Activated CD4-positive, alpha-beta T cell treated with anti-CD3 and anti-CD28 coated beads, Interleukin-2, amount 10 ng/mL, durations not matched to agents 24 days and 14 days (primary cell): ENCODE measurements at regions not wholly inside any gene's neighbourhood (a gene's known extent, or its start where the extent isn't known, plus 50 kb on each side); places are given as distances from the start of the nearest gene placed in this dataset.

Experiments
- DNase-seq: peaks from one replicate; pipeline ENCODE4 v3.0.0; 2022
- H3K27ac Mint-ChIP-seq: one replicate; pipeline ENCODE4 v1.8.0; 2022; ENCODE audit warnings: mild to moderate bottlenecking, mixed read lengths
- H3K27me3 Mint-ChIP-seq: one replicate; pipeline ENCODE4 v1.8.0; 2022; ENCODE audit warnings: mixed read lengths
- H3K36me3 Mint-ChIP-seq: one replicate; pipeline ENCODE4 v1.8.0; 2022; ENCODE audit warnings: low read depth, mild to moderate bottlenecking, mixed read lengths
- H3K4me1 Mint-ChIP-seq: one replicate; pipeline ENCODE4 v1.8.0; 2021; ENCODE audit warnings: mixed read lengths
- H3K4me3 Mint-ChIP-seq: one replicate; pipeline ENCODE4 v1.8.0; 2022; ENCODE audit warnings: mild to moderate bottlenecking, moderate library complexity, mixed read lengths
- H3K9me3 Mint-ChIP-seq: one replicate; pipeline ENCODE4 v1.8.0; 2021; ENCODE audit warnings: mixed read lengths
- intact Hi-C: fragments of 100-400 bp; cut with micrococcal nuclease; formaldehyde crosslinking; loops from one replicate; pipeline ENCODE4 v1.15.1; 2023

DNA sequence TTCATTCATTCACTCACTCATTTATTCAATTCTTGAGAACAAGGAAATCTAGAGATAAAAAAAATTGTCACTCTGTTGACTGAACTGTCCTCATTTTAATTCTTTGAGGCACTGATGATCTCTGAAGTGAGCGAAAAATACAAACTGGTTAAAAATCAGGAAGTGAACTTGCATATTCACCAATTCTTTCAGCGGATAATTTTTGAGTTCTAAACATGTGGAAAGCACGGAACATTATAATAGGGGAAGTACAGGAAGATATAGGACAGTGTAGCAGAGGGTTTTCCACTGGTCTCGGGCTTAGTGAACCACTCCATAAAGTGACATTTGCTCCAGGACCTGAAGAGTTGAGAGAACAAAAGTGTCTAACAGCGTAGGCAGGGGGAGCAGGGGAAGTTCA, 169.5 kb downstream of the TLR4 start:
- intact Hi-C loops = no loop called here
- DNase-seq = no peak
- Mint-ChIP-seq H3K27ac (no peak overlapping the region), H3K4me3 (no peak overlapping the region), H3K4me1 (no peaks in the 10 kb centered on the region), H3K27me3 (peaks cover 3% of the 10 kb centered on the region), H3K36me3 (no peaks in the 10 kb centered on the region), H3K9me3 (no peaks in the 10 kb centered on the region)

DNA sequence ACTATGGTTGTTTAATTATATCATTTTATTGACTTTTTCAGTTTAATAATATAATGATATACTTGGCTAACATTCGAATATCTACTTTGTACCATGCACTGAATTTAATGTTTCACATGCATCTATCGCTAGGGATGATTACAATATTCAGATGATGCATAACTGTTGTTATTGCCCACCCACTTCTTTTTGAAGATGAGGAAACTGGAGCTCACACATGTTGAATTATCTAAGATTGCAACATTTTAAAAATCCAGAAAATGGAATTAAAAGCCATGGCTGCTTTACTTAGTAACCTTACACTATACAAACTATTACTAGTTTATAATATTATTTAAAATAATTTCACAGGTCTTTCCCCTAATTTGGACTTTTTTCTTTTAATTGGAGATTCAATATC, 171.7 kb downstream of the TLR4 start:
- DNase-seq = no peak
- no peak overlapping the region for H3K27ac Mint-ChIP-seq
- intact Hi-C loops = no loop called here
- H3K4me3 Mint-ChIP-seq = no peak overlapping the region
- H3K9me3 Mint-ChIP-seq = no peaks in the 10 kb centered on the region
- no peaks in the 10 kb centered on the region for H3K4me1 Mint-ChIP-seq
- H3K36me3 Mint-ChIP-seq = no peaks in the 10 kb centered on the region
- peaks cover 3% of the 10 kb centered on the region for H3K27me3 Mint-ChIP-seq

DNA sequence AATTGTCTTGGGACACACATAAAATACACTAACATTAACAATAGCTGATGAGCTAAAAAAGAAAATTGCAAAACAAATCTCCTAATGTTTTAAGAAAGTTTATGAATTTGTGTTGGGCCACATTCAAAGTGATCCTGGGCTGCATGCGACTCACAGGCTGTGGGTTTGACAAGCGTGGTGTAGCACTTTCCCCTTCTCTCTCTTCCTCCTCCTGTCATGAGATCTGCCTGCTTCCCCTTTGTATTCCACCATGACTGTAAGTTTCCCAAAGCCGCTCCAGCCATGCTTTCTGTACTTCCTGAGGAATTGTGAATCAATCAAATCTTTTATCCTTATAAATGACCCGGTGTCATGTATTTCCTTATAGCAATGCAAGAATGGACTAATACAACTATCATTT, 178.0 kb downstream of the TLR4 start:
- DNase-seq = no peak
- intact Hi-C loops = no loop called here
- Mint-ChIP-seq H3K27ac (no peak overlapping the region), H3K27me3 (peaks cover 3% of the 10 kb centered on the region), H3K4me1 (no peaks in the 10 kb centered on the region), H3K9me3 (no peaks in the 10 kb centered on the region), H3K4me3 (no peak overlapping the region), H3K36me3 (no peaks in the 10 kb centered on the region)

DNA sequence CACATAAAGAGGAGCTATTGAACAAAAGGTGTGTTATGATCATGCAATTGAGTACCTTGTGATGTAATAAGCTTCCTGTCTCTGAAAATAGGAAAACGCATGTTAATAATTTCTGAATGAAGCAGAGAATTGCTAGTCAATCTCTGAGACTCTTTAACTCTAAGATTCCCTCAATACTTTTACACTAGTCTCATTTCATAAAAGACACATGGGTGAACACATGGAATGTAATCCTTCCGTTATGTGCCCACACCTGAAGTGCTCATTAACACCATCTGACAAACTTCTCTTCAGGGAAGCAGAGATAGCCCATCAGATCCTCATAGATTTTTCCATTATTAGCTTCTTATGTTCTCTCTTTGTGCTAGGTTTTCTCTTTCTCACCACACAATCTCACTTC, 182.4 kb downstream of the TLR4 start:
- Mint-ChIP-seq H3K36me3 (no peaks in the 10 kb centered on the region), H3K4me3 (no peak overlapping the region), H3K27ac (no peak overlapping the region), H3K4me1 (no peaks in the 10 kb centered on the region), H3K9me3 (no peaks in the 10 kb centered on the region), H3K27me3 (no peaks in the 10 kb centered on the region)
- no peak for DNase-seq
- intact Hi-C loops = no loop called here

DNA sequence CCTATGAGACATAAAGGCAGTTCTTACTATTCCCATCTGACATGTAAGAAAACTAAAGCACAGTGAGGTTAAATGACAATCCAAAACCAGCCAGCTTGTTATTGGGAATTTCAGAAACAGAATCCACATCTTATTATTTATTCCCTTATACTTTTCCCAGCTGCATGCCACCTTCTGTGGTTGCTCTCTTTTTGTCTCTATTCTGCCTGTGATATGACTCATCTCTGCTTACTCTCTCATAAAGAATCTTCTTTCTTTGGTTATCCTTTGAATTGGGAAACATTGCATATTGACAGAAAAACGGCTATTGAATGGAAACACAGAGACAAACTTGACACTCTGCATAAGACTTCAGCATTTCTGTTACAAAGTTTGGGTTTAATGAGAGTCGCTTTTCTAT, 183.2 kb downstream of the TLR4 start:
- H3K4me1 Mint-ChIP-seq = no peaks in the 10 kb centered on the region
- DNase-seq = no peak
- intact Hi-C loops = no loop called here
- H3K9me3 Mint-ChIP-seq = no peaks in the 10 kb centered on the region
- no peak overlapping the region for H3K4me3 Mint-ChIP-seq
- no peak overlapping the region for H3K27ac Mint-ChIP-seq
- H3K36me3 Mint-ChIP-seq = no peaks in the 10 kb centered on the region
- H3K27me3 Mint-ChIP-seq = no peaks in the 10 kb centered on the region

DNA sequence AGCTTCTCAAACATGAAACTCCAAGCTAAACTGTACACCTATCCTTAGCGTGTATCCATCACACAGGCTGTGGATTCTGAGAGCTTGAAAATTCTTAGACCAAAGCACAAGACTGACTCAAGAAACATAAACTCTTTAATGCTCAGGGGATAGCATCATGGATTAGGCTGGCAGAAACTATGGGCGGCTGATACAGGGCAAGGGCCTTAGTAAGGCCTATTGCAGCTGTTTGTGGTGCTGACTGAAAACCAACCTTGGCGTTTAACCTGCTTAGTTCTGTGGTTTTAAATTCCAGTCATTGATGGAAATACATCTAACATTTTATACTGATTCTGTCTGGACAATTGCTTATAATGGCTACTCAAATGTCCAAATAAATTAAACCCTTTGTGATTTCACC, 183.7 kb downstream of the TLR4 start:
- H3K4me3 Mint-ChIP-seq = no peak overlapping the region
- intact Hi-C loops = no loop called here
- H3K4me1 Mint-ChIP-seq = no peaks in the 10 kb centered on the region
- no peaks in the 10 kb centered on the region for H3K9me3 Mint-ChIP-seq
- no peaks in the 10 kb centered on the region for H3K36me3 Mint-ChIP-seq
- H3K27me3 Mint-ChIP-seq = no peaks in the 10 kb centered on the region
- no peak for DNase-seq
- no peak overlapping the region for H3K27ac Mint-ChIP-seq

DNA sequence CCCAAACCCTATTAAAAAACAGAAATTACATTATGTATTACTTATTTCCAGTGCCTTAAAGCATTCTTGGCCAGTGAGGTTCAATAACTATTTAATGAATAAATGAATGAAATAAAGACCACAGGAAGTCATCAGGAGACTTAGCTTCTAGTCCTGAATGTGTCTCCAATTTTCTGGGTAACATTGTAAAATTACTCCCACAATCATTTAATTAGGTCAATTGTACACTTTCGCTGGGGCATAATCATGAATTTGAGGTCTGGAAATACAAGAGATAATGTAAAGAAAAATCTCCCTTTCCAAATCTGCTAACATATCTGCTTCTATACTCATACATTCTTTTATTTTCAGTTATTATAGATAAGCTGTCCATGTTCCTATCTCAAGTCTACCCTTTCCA, 199.2 kb downstream of the TLR4 start:
- no peaks in the 10 kb centered on the region for H3K27me3 Mint-ChIP-seq
- H3K27ac Mint-ChIP-seq = no peak overlapping the region
- H3K4me1 Mint-ChIP-seq = no peaks in the 10 kb centered on the region
- intact Hi-C loops = no loop called here
- H3K9me3 Mint-ChIP-seq = no peaks in the 10 kb centered on the region
- H3K4me3 Mint-ChIP-seq = no peak overlapping the region
- H3K36me3 Mint-ChIP-seq = no peaks in the 10 kb centered on the region
- DNase-seq = no peak

DNA sequence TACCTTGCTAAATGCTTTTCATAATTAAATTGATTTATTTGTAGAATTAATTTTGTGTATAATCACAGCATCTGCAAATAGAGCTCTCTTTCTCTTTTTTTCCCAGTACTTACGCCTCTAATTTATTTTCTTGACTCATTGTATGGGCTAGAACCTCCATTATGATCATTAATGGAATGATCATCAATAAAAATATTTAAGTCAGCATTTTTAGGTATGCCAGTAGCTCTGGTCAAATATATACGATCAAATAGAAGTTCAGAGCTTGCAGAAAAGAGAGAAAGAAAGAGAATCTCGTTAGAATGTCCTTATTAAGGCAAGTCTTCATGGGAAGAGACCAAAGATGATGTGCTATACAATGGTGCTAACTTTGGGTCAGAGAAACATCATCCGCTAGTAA, 202.6 kb downstream of the TLR4 start:
- Mint-ChIP-seq H3K4me3 (no peak overlapping the region), H3K9me3 (peaks cover 13% of the 10 kb centered on the region), H3K27ac (no peak overlapping the region), H3K27me3 (no peaks in the 10 kb centered on the region), H3K36me3 (no peaks in the 10 kb centered on the region), H3K4me1 (no peaks in the 10 kb centered on the region)
- no peak for DNase-seq
- intact Hi-C loops = no loop called here

DNA sequence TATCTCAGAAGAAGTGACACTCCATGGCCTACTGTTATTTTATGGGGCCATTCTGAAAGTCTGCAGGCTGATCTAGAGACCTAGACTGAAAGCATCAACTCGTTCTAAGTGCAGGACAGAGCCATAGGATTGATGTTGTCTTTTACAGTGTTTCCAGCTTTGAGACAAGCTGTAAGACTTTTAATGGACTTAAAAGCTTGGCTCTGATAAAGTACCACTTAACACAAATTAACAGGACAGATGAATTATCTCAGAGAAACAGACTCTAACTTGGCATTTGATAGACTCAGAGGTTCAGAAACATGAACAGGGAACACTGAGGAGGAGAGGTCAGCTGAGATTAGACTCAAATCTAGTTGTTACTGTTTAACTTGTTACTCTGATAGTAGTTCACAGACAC, 203.2 kb downstream of the TLR4 start:
- DNase-seq = no peak
- Mint-ChIP-seq H3K9me3 (peaks cover 13% of the 10 kb centered on the region), H3K4me1 (no peaks in the 10 kb centered on the region), H3K36me3 (no peaks in the 10 kb centered on the region), H3K4me3 (no peak overlapping the region), H3K27me3 (no peaks in the 10 kb centered on the region), H3K27ac (no peak overlapping the region)
- intact Hi-C loops = no loop called here

DNA sequence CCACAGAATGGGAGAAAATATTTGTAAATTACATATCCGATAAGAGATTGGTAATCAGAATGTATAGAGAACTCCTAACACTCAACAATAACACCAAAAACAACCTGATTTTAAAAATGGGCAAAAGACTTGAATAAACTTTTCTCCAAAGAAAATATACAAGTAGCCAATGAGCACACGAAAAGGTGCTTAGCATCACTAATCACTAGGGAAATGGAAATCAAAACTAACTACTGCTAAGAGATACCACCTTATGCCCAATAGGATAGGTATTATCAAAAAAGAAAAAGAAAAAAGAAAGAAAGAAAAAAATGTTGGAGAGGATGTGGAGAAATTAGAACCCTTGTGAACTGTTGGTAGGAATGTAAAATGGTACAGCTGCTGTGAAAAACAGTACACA, 212.1 kb downstream of the TLR4 start:
- no peak overlapping the region for H3K4me3 Mint-ChIP-seq
- H3K36me3 Mint-ChIP-seq = no peaks in the 10 kb centered on the region
- no peak overlapping the region for H3K27ac Mint-ChIP-seq
- no peaks in the 10 kb centered on the region for H3K4me1 Mint-ChIP-seq
- no peaks in the 10 kb centered on the region for H3K27me3 Mint-ChIP-seq
- no peak for DNase-seq
- peaks cover 4% of the 10 kb centered on the region for H3K9me3 Mint-ChIP-seq
- intact Hi-C loops = no loop called here

DNA sequence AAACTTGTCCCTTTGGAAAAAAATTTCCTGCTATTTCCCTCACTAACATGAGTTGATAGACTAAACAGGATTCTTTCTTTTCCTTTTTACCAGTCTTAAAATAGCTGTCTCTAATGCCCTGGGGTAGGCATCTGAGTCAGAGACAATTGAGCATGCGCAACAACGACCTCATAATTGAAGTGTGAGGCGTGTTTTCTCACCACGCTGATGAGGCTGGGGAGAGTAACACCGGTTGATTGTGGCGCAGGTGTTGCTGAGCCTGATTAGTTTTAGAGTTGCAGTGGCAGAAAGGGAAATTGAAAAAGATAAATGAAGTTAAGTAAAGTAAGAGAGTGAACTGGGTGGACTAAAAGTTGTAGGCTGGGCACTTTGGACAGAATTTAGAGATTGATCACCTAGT, 213.7 kb downstream of the TLR4 start:
- H3K9me3 Mint-ChIP-seq = no peaks in the 10 kb centered on the region
- no peak overlapping the region for H3K4me3 Mint-ChIP-seq
- no peaks in the 10 kb centered on the region for H3K4me1 Mint-ChIP-seq
- no peaks in the 10 kb centered on the region for H3K27me3 Mint-ChIP-seq
- intact Hi-C loops = no loop called here
- DNase-seq = no peak
- no peaks in the 10 kb centered on the region for H3K36me3 Mint-ChIP-seq
- no peak overlapping the region for H3K27ac Mint-ChIP-seq

DNA sequence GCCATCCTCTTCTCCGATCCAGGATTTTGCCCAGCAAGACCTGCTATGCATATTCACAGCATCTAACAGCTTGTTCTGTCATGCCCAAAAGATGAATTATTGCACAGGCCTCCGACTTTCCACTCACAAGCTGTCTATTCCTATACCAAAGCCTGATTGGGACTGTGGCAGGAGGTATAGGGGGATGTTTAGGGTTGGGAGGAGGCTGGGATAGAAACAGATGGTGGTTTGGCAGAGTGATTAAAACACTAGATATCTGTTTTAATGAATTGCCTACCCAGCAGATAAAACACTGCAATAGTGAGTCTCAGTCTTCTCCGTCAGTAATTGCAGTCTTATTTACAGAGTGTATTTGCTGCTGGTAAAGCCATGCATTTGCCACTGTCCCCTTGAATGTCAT, 215.3 kb downstream of the TLR4 start:
- intact Hi-C loops = no loop called here
- H3K36me3 Mint-ChIP-seq = no peaks in the 10 kb centered on the region
- no peak overlapping the region for H3K27ac Mint-ChIP-seq
- H3K4me1 Mint-ChIP-seq = no peaks in the 10 kb centered on the region
- no peak for DNase-seq
- no peak overlapping the region for H3K4me3 Mint-ChIP-seq
- H3K9me3 Mint-ChIP-seq = no peaks in the 10 kb centered on the region
- no peaks in the 10 kb centered on the region for H3K27me3 Mint-ChIP-seq

DNA sequence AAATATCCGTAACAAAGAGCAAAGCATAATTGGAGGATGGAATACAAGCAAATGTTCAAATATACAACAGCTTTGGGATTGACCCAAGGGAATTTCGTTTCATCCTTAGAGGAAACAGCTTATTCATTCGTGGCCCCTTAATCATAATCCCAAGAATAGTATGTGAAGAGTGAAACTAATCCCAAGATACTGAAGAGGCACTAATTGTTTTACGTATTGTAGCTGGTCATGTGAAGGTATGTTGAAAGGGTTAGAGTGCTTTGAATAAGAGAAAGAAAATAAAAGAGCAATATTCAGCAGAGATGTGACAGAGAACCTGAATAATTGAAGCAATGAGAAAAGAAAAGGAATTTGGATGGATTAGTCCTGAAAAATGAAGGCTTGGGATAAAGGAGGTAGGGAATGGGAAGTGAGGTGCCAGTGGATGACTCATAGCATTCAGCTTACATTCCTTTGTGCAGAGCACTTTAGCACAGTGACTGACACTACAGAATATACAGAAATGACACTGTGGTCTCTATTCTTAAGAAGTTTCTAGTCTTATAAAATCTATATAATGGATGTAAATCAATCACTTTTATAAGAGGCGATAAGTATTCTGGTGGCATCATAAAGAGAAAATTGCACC, 221.9 kb downstream of the TLR4 start:
- H3K9me3 Mint-ChIP-seq = no peaks in the 10 kb centered on the region
- peaks cover 2% of the 10 kb centered on the region for H3K27me3 Mint-ChIP-seq
- intact Hi-C loops = no loop called here
- no peaks in the 10 kb centered on the region for H3K36me3 Mint-ChIP-seq
- H3K4me1 Mint-ChIP-seq = no peaks in the 10 kb centered on the region
- H3K27ac Mint-ChIP-seq = no peak overlapping the region
- no peak for DNase-seq
- no peak overlapping the region for H3K4me3 Mint-ChIP-seq

DNA sequence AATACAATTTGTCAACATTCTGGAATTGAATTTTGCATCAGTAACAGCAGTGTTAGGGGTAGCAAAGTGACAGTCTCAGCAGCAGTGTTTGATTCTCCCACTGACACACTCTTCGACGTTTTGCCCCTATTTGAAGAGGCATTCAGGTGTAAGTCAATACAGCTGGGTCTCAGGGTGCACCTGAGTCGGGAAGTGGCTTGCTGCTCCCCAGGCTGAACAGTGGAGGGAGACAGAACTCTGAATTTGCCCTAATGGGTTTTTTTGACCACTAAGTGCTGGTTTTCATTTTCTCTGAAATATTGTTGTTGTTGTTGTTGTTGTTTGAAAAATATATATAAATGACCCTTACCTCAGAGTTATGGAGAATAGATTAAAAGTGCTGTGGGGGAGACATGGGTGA, 223.2 kb downstream of the TLR4 start:
- Mint-ChIP-seq H3K27ac (no peak overlapping the region), H3K27me3 (peaks cover 2% of the 10 kb centered on the region), H3K4me3 (no peak overlapping the region), H3K9me3 (no peaks in the 10 kb centered on the region), H3K36me3 (no peaks in the 10 kb centered on the region), H3K4me1 (no peaks in the 10 kb centered on the region)
- intact Hi-C loops = no loop called here
- DNase-seq = no peak

DNA sequence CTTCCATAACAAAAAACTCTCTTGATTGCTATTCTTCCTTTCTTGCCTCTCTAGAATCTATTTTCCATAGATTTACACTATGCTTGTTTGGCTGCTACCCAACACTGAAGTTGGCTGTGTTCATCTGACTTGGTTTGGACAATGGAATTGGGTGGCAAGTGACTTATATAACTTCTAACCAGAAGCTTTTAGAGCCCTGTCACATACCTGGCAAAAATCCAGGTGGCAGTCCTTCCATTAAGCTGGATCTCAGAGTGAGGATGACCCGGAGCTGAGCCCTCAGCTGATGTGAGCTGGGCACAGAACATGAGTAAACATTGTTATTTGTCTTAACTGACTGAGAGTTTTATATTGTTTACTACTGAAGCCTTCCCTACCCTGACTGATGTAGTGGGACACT, 225.7 kb downstream of the TLR4 start:
- Mint-ChIP-seq H3K27ac (no peak overlapping the region), H3K36me3 (no peaks in the 10 kb centered on the region), H3K4me1 (no peaks in the 10 kb centered on the region), H3K27me3 (peaks cover 2% of the 10 kb centered on the region), H3K9me3 (peaks cover 2% of the 10 kb centered on the region), H3K4me3 (no peak overlapping the region)
- intact Hi-C loops = no loop called here
- DNase-seq = no peak
